Fibroblast of skin of right quadriceps (primary cell): ENCODE measurements at regions not wholly inside any gene's neighbourhood (a gene's known extent, or its start where the extent isn't known, plus 50 kb on each side); places are given as distances from the start of the nearest gene placed in this dataset.

Source experiments
- DNase-seq: peaks from one replicate; pipeline ENCODE4 v3.0.0-alpha.2; 2013

DNA sequence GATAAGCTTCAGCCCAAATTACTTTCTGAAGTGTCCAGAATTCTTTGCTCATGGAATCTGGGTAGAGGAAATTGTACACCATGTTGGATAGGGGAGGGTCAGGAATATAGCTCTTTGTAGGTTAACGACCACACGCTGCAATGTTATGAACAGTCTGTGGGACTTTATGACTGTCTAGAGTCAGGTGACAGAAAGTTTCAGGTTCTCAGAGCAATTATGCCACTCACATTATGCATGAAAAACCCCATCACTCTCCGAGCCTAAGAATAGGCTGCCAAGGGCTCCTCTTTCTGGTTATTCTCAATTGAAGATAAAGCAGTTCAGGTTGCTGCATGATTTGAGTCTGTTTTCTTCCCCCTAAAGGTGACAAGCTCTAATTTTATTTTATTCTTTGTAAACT is 430.9 kb downstream of the ATP23 start:
- DNase-seq: no peak

DNA sequence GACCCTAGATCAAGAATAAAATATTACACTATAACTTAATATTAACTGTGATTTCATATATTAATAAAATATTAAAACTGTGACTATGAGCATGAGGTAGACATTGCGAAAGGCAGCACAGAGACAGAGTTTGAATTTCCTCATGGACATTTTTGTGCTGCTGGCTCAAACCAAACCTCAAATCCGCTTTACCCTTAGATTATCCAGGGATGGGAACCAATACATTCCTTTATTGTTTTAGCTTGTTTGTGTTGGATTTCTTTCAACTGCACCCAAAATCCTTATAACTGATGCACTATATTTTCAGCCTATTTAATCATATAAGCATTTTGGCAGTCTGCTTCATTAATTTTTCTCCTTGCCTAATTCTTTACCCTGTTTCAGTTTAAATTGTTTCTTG is 436.7 kb downstream of the ATP23 start:
- peak; percentile 65 for DNase-seq

DNA sequence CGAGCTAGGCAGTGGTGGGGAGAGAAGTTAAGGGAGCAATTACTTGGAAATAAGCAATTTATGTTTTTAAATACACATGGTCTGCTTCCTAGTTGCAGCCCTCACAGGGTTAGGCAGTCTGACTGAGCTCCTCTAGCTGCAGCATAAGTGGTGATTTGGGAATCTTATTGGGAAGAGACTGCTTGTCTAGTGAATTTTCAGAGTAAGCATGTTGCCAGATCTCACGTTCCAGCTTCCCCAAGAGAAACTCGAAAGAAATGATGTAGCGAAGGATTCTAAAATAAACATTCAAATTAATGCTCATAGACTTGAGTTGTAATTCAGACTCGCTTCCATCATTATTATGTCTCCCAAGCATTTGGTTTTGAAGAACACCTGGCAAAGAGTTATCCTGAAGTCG is 440.2 kb downstream of the ATP23 start:
- no peak for DNase-seq

- DNase-seq: no peak
Measured at GRCh38 chr12:58384196-58384595, 442.8 kb downstream of the ATP23 start.

- DNase-seq: no peak
Measured at GRCh38 chr12:58386136-58386535, 444.8 kb downstream of the ATP23 start.

GRCh38 chr12:58387199-58387598 is 445.8 kb downstream of the ATP23 start:
- DNase-seq: peak; percentile 64

- DNase-seq: peak; percentile 67
Measured at GRCh38 chr12:58388261-58388660, 446.9 kb downstream of the ATP23 start.

GRCh38 chr12:58393152-58393551 is 451.8 kb downstream of the ATP23 start:
- no peak for DNase-seq

GRCh38 chr12:58395056-58395455 is 453.7 kb downstream of the ATP23 start:
- no peak for DNase-seq

DNA sequence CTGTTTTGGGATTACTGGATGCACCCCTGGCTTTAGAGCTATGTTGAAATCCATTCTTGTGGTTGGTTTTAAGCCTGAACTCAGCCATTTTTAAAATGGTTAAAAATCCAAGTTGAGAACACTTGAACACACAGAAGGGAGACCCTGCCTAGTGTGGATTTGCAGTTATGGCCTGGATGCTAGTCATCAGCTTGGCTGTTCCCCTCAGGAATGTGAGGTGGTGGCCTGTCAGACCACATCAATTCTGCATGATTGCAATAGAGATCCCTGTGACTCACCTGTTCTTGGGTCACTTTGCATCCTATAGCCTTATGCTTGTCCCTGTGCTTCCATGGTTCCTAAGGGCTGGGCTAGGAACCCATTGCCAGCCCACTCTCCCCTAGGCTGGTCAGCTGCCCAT is 454.1 kb downstream of the ATP23 start:
- peak; percentile 36 for DNase-seq

GRCh38 chr12:58396239-58396638 is 454.9 kb downstream of the ATP23 start:
- DNase-seq: no peak

- no peak for DNase-seq
Measured at GRCh38 chr12:58405363-58405762, 464.0 kb downstream of the ATP23 start.

- DNase-seq: no peak
Measured at GRCh38 chr12:58408516-58408915, 467.1 kb downstream of the ATP23 start.

DNA sequence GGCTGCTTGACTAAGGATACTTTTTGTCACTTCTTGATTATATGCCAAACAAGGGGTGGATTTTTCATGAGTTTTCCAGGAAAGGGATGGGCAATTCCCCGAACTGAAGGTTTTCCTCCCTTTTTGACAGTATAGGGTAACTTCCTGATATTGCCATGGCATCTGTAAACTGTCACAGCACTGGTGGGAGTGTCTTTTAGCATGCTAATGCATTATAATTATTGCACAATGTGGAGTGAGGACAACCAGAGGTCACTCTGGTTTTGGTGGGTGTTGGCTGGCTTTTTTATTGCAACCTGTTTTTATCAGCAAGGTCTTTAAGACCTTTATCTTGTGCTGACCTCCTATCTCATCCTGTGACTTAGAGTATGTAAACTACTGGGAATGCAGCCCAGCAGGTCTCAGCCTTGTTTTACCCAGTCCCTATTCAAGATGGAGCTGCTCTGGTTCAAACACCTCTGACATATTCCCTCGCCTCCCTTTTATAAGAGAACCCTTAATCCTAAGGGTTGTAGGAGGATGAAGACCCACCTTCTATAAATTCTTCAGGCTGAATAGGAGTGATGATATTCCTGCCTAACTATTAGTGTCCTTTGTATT is 471.2 kb downstream of the ATP23 start:
- DNase-seq: no peak

GRCh38 chr12:58413794-58414193 is 472.4 kb downstream of the ATP23 start:
- peak; percentile 75 for DNase-seq

GRCh38 chr12:58414398-58414871 is 473.1 kb downstream of the ATP23 start:
- peak; percentile 89 for DNase-seq

- peak; percentile 13 for DNase-seq
Measured at GRCh38 chr12:58415716-58416115, 474.3 kb downstream of the ATP23 start.

- peak; percentile 94 for DNase-seq
Measured at GRCh38 chr12:58416236-58416635, 474.9 kb downstream of the ATP23 start.

DNA sequence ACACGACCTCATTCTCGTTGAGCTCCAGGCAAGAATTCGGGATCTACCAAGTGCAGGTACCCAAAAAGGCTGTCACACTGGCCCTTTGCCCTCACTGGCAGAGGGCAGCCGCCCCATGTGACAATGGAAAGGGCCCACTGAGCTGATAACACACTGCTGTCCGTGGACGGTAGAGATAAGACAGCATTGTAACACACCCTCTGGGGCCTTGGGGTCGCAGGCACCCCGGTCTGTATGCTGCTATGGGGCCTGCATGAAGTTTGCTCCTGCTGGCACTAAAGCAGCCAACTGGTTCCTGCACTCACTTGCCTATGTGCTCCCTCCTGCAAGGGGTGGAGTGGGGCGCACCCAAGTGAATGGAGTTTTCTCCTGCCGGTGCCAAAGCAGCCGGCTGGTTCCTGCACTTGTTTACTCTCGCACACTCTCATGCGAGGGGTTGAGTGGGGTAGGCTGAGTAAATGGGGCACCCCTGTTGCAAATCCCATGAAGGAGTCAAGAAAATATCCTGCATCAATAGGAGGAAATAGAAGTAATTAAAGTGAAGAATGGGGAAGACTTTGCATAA is 477.9 kb downstream of the ATP23 start:
- DNase-seq: no peak

GRCh38 chr12:58419905-58420304 is 478.5 kb downstream of the ATP23 start:
- no peak for DNase-seq

GRCh38 chr12:58420503-58420902 is 479.1 kb downstream of the ATP23 start:
- peak; percentile 48 for DNase-seq

GRCh38 chr12:58421990-58422389 is 480.6 kb downstream of the ATP23 start:
- DNase-seq: no peak

- DNase-seq: peak; percentile 38
Measured at GRCh38 chr12:58424735-58425392, 483.5 kb downstream of the ATP23 start.
